WTC11 (cell line): ENCODE measurements at regions not wholly inside any gene's neighbourhood (a gene's known extent, or its start where the extent isn't known, plus 50 kb on each side); places are given as distances from the start of the nearest gene placed in this dataset.

Source experiments
- CTCF ChIP-seq: fragments of 200-600 bp; IDR thresholded peaks from 2 replicates; pipeline ENCODE4 v1.8.0; 2022; ENCODE audit warnings: antibody characterized with exemption
- E2F4 ChIP-seq: sonication (generic); formaldehyde crosslinking; IDR thresholded peaks from 2 replicates; pipeline ENCODE4 v1.8.1; 2022; ENCODE audit warnings: low read depth, mild to moderate bottlenecking, moderate library complexity, missing genetic modification reagents, borderline replicate concordance
- IRF2 ChIP-seq: sonication (generic); formaldehyde crosslinking; IDR thresholded peaks from 2 replicates; pipeline ENCODE4 v1.8.0; 2022; ENCODE audit warnings: low read depth, missing genetic modification reagents, borderline replicate concordance
- JUN ChIP-seq: sonication (generic); formaldehyde crosslinking; IDR thresholded peaks from 2 replicates; pipeline ENCODE4 v1.8.0; 2023; ENCODE audit warnings: mild to moderate bottlenecking, missing genetic modification reagents
- KAT7 ChIP-seq: sonication (generic); formaldehyde crosslinking; IDR thresholded peaks from 2 replicates; pipeline ENCODE4 v1.8.1; 2023; ENCODE audit warnings: missing genetic modification reagents, mild to moderate bottlenecking, borderline replicate concordance
- MAX ChIP-seq: sonication (generic); formaldehyde crosslinking; IDR thresholded peaks from 2 replicates; pipeline ENCODE4 v1.8.0; 2022; ENCODE audit warnings: mild to moderate bottlenecking, missing genetic modification reagents
- NR2C2 ChIP-seq: sonication (generic); formaldehyde crosslinking; IDR thresholded peaks from 2 replicates; pipeline ENCODE4 v1.8.0; 2022; ENCODE audit warnings: mild to moderate bottlenecking, missing genetic modification reagents
- USF1 ChIP-seq: sonication (generic); formaldehyde crosslinking; IDR thresholded peaks from 2 replicates; pipeline ENCODE4 v1.8.0; 2022; ENCODE audit warnings: mild to moderate bottlenecking, missing genetic modification reagents
- ZNF425 ChIP-seq: fragments of 250-450 bp; sonication (Bioruptor Pico); conservative IDR thresholded peaks from 2 replicates; pipeline ENCODE4 v1.9.0; 2021; ENCODE audit warnings: mild to moderate bottlenecking
- ZSCAN18 ChIP-seq: fragments of 250-450 bp; sonication (Bioruptor Pico); IDR thresholded peaks from 2 replicates; pipeline ENCODE4 v2.1.2; 2022; ENCODE audit warnings: mild to moderate bottlenecking, moderate library complexity

GRCh38 chr16:63737633-63738032 is 1384.2 kb downstream of the CDH11 start:
- TF ChIP-seq USF1 (CRISPR knock-in tag), result no peak
- TF ChIP-seq MAX (CRISPR knock-in tag), result no peak
- TF ChIP-seq CTCF, result no peak
- TF ChIP-seq ZNF425 (CRISPR knock-in tag), result no peak
- TF ChIP-seq IRF2 (CRISPR knock-in tag), result no peak
- no peak for TF ChIP-seq NR2C2
- TF ChIP-seq E2F4 (CRISPR knock-in tag), result no peak
- no peak for TF ChIP-seq JUN (CRISPR knock-in tag)
- no peak for TF ChIP-seq ZSCAN18 (CRISPR knock-in tag)
- TF ChIP-seq KAT7 (CRISPR knock-in tag), result no peak
